CD4-positive, alpha-beta T cell (primary cell): ENCODE measurements at regions not wholly inside any gene's neighbourhood (a gene's known extent, or its start where the extent isn't known, plus 50 kb on each side); places are given as distances from the start of the nearest gene placed in this dataset.
A peak's percentile ranks its signal among the peaks of the same experiment; 100 is the strongest.

Source experiments
- ATAC-seq: fragments of 200-7000 bp; cut with Tn5 transposase; one replicate; pipeline ENCODE4 v1.10.0; 2022; ENCODE audit warnings: mild to moderate bottlenecking; ENCODE audit not compliant: poor library complexity
- CTCF ChIA-PET: fragments of 350-600 bp; sonication (Branson Sonifier 250); formaldehyde crosslinking; loops from one replicate; lab custom pipeline; 2021; ENCODE audit warnings: antibody characterized with exemption, inconsistent platforms; lab: Charles Lee
- POLR2A ChIA-PET: fragments of 350-600 bp; sonication (Branson Sonifier 250); formaldehyde crosslinking; loops from one replicate; lab custom pipeline; 2021; ENCODE audit warnings: antibody characterized with exemption, inconsistent platforms; lab: Charles Lee
- DNase-seq, 14 experiments: peaks; one replicate each; pipeline ENCODE4 v3.0.0-alpha.2; 2013 to 2020; ENCODE audit warnings: mixed read lengths in 2 of 14
- H3K27ac ChIP-seq, 2 donors: one replicate each; pipeline versions ENCODE4 v1.5.1 to v1.7.0; 2013; ENCODE audit warnings: low read length in 2 of 2, low read depth in 1 of 2, mild to moderate bottlenecking in 1 of 2
- H3K27me3 ChIP-seq, 2 experiments: 1 replicate in 1 of 2; 2 replicates in 1 of 2; pipeline versions ENCODE4 v1.6.1 to v1.7.0; 2013; ENCODE audit warnings: low read length in 2 of 2, control low read depth in 1 of 2, mild to moderate bottlenecking in 1 of 2, moderate library complexity in 1 of 2; ENCODE audit not compliant: insufficient read depth in 2 of 2, control insufficient read depth in 1 of 2
- H3K36me3 ChIP-seq: one replicate; pipeline ENCODE4 v1.6.1; 2013; ENCODE audit warnings: low read length, control low read depth; ENCODE audit not compliant: insufficient read depth
- H3K4me1 ChIP-seq: one replicate; pipeline ENCODE4 v1.6.1; 2013; ENCODE audit warnings: low read length, control low read depth; ENCODE audit not compliant: insufficient read depth
- H3K4me3 ChIP-seq: one replicate; pipeline ENCODE4 v1.5.1; 2013; ENCODE audit warnings: mild to moderate bottlenecking, low read length, moderate library complexity
- H3K9me3 ChIP-seq, 2 experiments: 1 replicate in 1 of 2; 2 replicates in 1 of 2; pipeline versions ENCODE4 v1.6.1 to v1.7.0; 2013; ENCODE audit warnings: low read length in 2 of 2, mild to moderate bottlenecking in 2 of 2, control low read depth in 1 of 2, moderate library complexity in 1 of 2; ENCODE audit not compliant: control insufficient read depth in 1 of 2, insufficient read depth in 1 of 2
- H3K27ac Mint-ChIP-seq: one replicate; pipeline ENCODE4 v1.8.0; 2020; ENCODE audit warnings: mixed read lengths
- H3K27me3 Mint-ChIP-seq: one replicate; pipeline ENCODE4 v1.8.0; 2021; ENCODE audit warnings: mixed read lengths
- H3K36me3 Mint-ChIP-seq: one replicate; pipeline ENCODE4 v1.8.0; 2021; ENCODE audit warnings: low read depth, mixed read lengths
- H3K4me1 Mint-ChIP-seq: one replicate; pipeline ENCODE4 v1.8.0; 2021; ENCODE audit warnings: low read depth, mixed read lengths
- H3K4me3 Mint-ChIP-seq: one replicate; pipeline ENCODE4 v1.8.0; 2020; ENCODE audit warnings: mild to moderate bottlenecking, mixed read lengths
- H3K9me3 Mint-ChIP-seq: one replicate; pipeline ENCODE4 v1.8.0; 2020; ENCODE audit warnings: mixed read lengths
- CTCF ChIP-seq: fragments of 200-600 bp; IDR thresholded peaks from one replicate; pipeline ENCODE4 v1.8.0; 2022; ENCODE audit warnings: antibody characterized with exemption, mild to moderate bottlenecking
- intact Hi-C, 2 experiments: fragments of 100-400 bp; cut with DNase I in 1 of 2; cut with micrococcal nuclease in 1 of 2; formaldehyde crosslinking; loops; one replicate each; pipeline versions ENCODE4 v1.15.1 to v1.9.0; 2023 to 2025; cut with DNase I, micrococcal nuclease

- H3K27me3 Mint-ChIP-seq: no peaks in the 10 kb centered on the region
- peak; percentile 5 for ATAC-seq
- no peaks in the 10 kb centered on the region for H3K9me3 ChIP-seq
- ChIA-PET POLR2A (interaction anchor here (1.2 kb wide), 1 partner anchor 18 kb away, joined by 6 read pairs; no protein-coding TSS in a partner anchor), CTCF (interaction anchor here (1.0 kb wide), 1 partner anchor 19 kb away, joined by 3 read pairs; no protein-coding TSS in a partner anchor)
- DNase-seq: no peak
- peaks cover 11% of the 10 kb centered on the region for H3K4me1 ChIP-seq
- H3K9me3 Mint-ChIP-seq: no peaks in the 10 kb centered on the region
- intact Hi-C loops: no loop called here
- TF ChIP-seq CTCF: no peak
- no peak overlapping the region for H3K4me3 ChIP-seq
- H3K27ac Mint-ChIP-seq: peak overlapping the region; percentile 51
- H3K4me3 Mint-ChIP-seq: no peak overlapping the region
- no peaks in the 10 kb centered on the region for H3K36me3 Mint-ChIP-seq
- peaks cover 45% of the 10 kb centered on the region for H3K4me1 Mint-ChIP-seq
- H3K27ac ChIP-seq: no peak overlapping the region
- H3K27me3 ChIP-seq: no peaks in the 10 kb centered on the region
- no peaks in the 10 kb centered on the region for H3K36me3 ChIP-seq
Measured at GRCh38 chr4:123599061-123599919, 202.7 kb downstream of the SPRY1 start.

- DNase-seq (peak; percentile 14 to 81 (median 46)), ATAC-seq (peak; percentile 97)
- intact Hi-C loops: no loop called here
- H3K4me3 Mint-ChIP-seq: peak overlapping the region; percentile 8
- ChIA-PET POLR2A (interaction anchor here (0.8 to 1.2 kb wide), 2 partner anchors 17 to 203 kb away, joined by 4 to 6 read pairs; partner anchors contain the start of gene SPRY1), CTCF (interaction anchor here (1.0 kb wide), 1 partner anchor 18 kb away, joined by 3 read pairs; no protein-coding TSS in a partner anchor)
- TF ChIP-seq CTCF: no peak
- no peaks in the 10 kb centered on the region for H3K9me3 Mint-ChIP-seq
- Histone ChIP-seq H3K27ac (no peak overlapping the region), H3K9me3 (no peaks in the 10 kb centered on the region), H3K4me3 (no peak overlapping the region), H3K27me3 (no peaks in the 10 kb centered on the region), H3K4me1 (peaks cover 11% of the 10 kb centered on the region), H3K36me3 (no peaks in the 10 kb centered on the region)
- peak overlapping the region; percentile 51 for H3K27ac Mint-ChIP-seq
- H3K4me1 Mint-ChIP-seq: peaks cover 45% of the 10 kb centered on the region
- no peaks in the 10 kb centered on the region for H3K36me3 Mint-ChIP-seq
- H3K27me3 Mint-ChIP-seq: no peaks in the 10 kb centered on the region
Measured at GRCh38 chr4:123599920-123600810, 203.6 kb downstream of the SPRY1 start.
